ENCODE measurements at regions not wholly inside any gene's neighbourhood (a gene's known extent, or its start where the extent isn't known, plus 50 kb on each side); places are given as distances from the start of the nearest gene placed in this dataset.

- Histone ChIP-seq H3K4me1 (replicated peaks; ENCODE audit: insufficient read depth) (no peaks in the 10 kb centered on the region), H3K36me3 (ENCODE audit: low read depth) (no peaks in the 10 kb centered on the region), H2AFZ (no peak overlapping the region), H3K4me2 (no peak overlapping the region), H3K4me3 (no peak overlapping the region), H3K9me3 (ENCODE audit: insufficient read depth, low read depth) (no peaks in the 10 kb centered on the region), H3K27ac (no peak overlapping the region), H3K27me3 (ENCODE audit: insufficient read depth, low read depth) (no peaks in the 10 kb centered on the region), H3K79me2 (ENCODE audit: low read depth) (no peaks in the 10 kb centered on the region), H3K9me2 (ENCODE audit: insufficient read depth) (no peaks in the 10 kb centered on the region), H4K20me1 (ENCODE audit: insufficient read depth) (no peaks in the 10 kb centered on the region), H3F3A (ENCODE audit: insufficient read depth, low read depth) (no peaks in the 10 kb centered on the region)
- no peak for TF ChIP-seq CTCF (conservative IDR thresholded peaks at IDR 0.05)
- TF ChIP-seq EZH2 (IDR thresholded peaks at IDR 0.05; ENCODE audit: low read depth), result no peak
- POLR2A ChIA-PET (ENCODE audit: unreplicated experiment), result no interaction called here
- BruUV-seq (replicated peaks), result no TSS peak
- CTCF ChIA-PET, result no interaction called here
- intact Hi-C loops (cut with micrococcal nuclease; ENCODE audit: unreplicated experiment), result no loop called here
- no peak for DNase-seq
Observed at GRCh38 chr21:22754746-22755145, 1756.5 kb downstream of the NCAM2 start.

- no peaks in the 10 kb centered on the region for H4K20me1 ChIP-seq (ENCODE audit: insufficient read depth)
- no peaks in the 10 kb centered on the region for H3K36me3 ChIP-seq (ENCODE audit: low read depth)
- POLR2A ChIA-PET (ENCODE audit: unreplicated experiment), result no interaction called here
- no peaks in the 10 kb centered on the region for H3K9me2 ChIP-seq (ENCODE audit: insufficient read depth)
- no peaks in the 10 kb centered on the region for H3F3A ChIP-seq (ENCODE audit: insufficient read depth, low read depth)
- DNase-seq, result no peak
- no TSS peak for BruUV-seq (replicated peaks)
- H3K27me3 ChIP-seq (ENCODE audit: insufficient read depth, low read depth), result no peaks in the 10 kb centered on the region
- H3K79me2 ChIP-seq (ENCODE audit: low read depth), result no peaks in the 10 kb centered on the region
- no peak overlapping the region for H3K4me2 ChIP-seq
- CTCF ChIA-PET, result no interaction called here
- H3K9me3 ChIP-seq (ENCODE audit: insufficient read depth, low read depth), result no peaks in the 10 kb centered on the region
- no peak overlapping the region for H2AFZ ChIP-seq
- no peak overlapping the region for H3K4me3 ChIP-seq
- no peak overlapping the region for H3K27ac ChIP-seq
- intact Hi-C loops (cut with micrococcal nuclease; ENCODE audit: unreplicated experiment), result no loop called here
- no peaks in the 10 kb centered on the region for H3K4me1 ChIP-seq (replicated peaks; ENCODE audit: insufficient read depth)
- TF ChIP-seq CTCF (conservative IDR thresholded peaks at IDR 0.05) (no peak), EZH2 (IDR thresholded peaks at IDR 0.05; ENCODE audit: low read depth) (no peak)
Observed at GRCh38 chr21:22758478-22758877, 1760.3 kb downstream of the NCAM2 start.

GRCh38 chr21:22762463-22762862 is 1764.3 kb downstream of the NCAM2 start:
- CTCF ChIA-PET, result no interaction called here
- Histone ChIP-seq H3K36me3 (ENCODE audit: low read depth) (no peaks in the 10 kb centered on the region), H4K20me1 (ENCODE audit: insufficient read depth) (no peaks in the 10 kb centered on the region), H3K27me3 (ENCODE audit: insufficient read depth, low read depth) (no peaks in the 10 kb centered on the region), H3K27ac (no peak overlapping the region), H3K9me3 (ENCODE audit: insufficient read depth, low read depth) (no peaks in the 10 kb centered on the region), H3K4me3 (no peak overlapping the region), H3K79me2 (ENCODE audit: low read depth) (no peaks in the 10 kb centered on the region), H2AFZ (no peak overlapping the region), H3K4me1 (replicated peaks; ENCODE audit: insufficient read depth) (no peaks in the 10 kb centered on the region), H3K9me2 (ENCODE audit: insufficient read depth) (no peaks in the 10 kb centered on the region), H3F3A (ENCODE audit: insufficient read depth, low read depth) (no peaks in the 10 kb centered on the region), H3K4me2 (no peak overlapping the region)
- DNase-seq, result no peak
- no TSS peak for BruUV-seq (replicated peaks)
- POLR2A ChIA-PET (ENCODE audit: unreplicated experiment), result no interaction called here
- intact Hi-C loops (cut with micrococcal nuclease; ENCODE audit: unreplicated experiment), result no loop called here
- no peak for TF ChIP-seq EZH2 (IDR thresholded peaks at IDR 0.05; ENCODE audit: low read depth)
- no peak for TF ChIP-seq CTCF (conservative IDR thresholded peaks at IDR 0.05)
